Kidney (tissue), 13 donors: ENCODE measurements at regions not wholly inside any gene's neighbourhood (a gene's known extent, or its start where the extent isn't known, plus 50 kb on each side); places are given as distances from the start of the nearest gene placed in this dataset.

Experiments used
- DNase-seq, 5 donors: peaks; one replicate each; pipeline ENCODE4 v3.0.0-alpha.2; 2013 to 2020
- FAIRE-seq: peaks from 2 replicates; lab custom pipeline; 2012; peaks lifted over from hg19 to GRCh38; lab: Jason Lieb, UNC
- H3K27ac ChIP-seq, 2 donors: one replicate each; pipeline ENCODE4 v1.7.0; 2013; ENCODE audit warnings: low read depth in 2 of 2, low read length in 2 of 2, inconsistent platforms in 1 of 2
- H3K27me3 ChIP-seq: one replicate; pipeline ENCODE4 v1.7.1; 2013; ENCODE audit warnings: low read length, inconsistent platforms; ENCODE audit not compliant: control insufficient read depth, insufficient read depth
- H3K36me3 ChIP-seq, 3 donors: one replicate each; pipeline versions ENCODE4 v1.7.0 to v1.7.1; 2013; ENCODE audit warnings: low read length in 3 of 3, control low read depth in 1 of 3, inconsistent platforms in 1 of 3; ENCODE audit not compliant: insufficient read depth in 3 of 3, control insufficient read depth in 2 of 3
- H3K4me1 ChIP-seq, 3 donors: one replicate each; pipeline versions ENCODE4 v1.7.0 to v1.7.1; 2013; ENCODE audit warnings: low read length in 3 of 3, inconsistent platforms in 1 of 3, low read depth in 1 of 3; ENCODE audit not compliant: control insufficient read depth in 2 of 3, insufficient read depth in 2 of 3
- H3K4me3 ChIP-seq, 3 donors: one replicate each; pipeline versions ENCODE4 v1.7.0 to v1.8.1; 2013; ENCODE audit warnings: low read length in 3 of 3, control low read depth in 1 of 3, inconsistent platforms in 1 of 3
- H3K9ac ChIP-seq, 3 donors: one replicate each; pipeline versions ENCODE4 v1.7.0 to v1.7.1; 2013; ENCODE audit warnings: low read length in 3 of 3, control low read depth in 1 of 3, inconsistent platforms in 1 of 3
- H3K9me3 ChIP-seq, 3 donors: one replicate each; pipeline versions ENCODE4 v1.7.0 to v1.7.1; 2013; ENCODE audit warnings: low read length in 3 of 3, control low read depth in 1 of 3, inconsistent platforms in 1 of 3; ENCODE audit not compliant: control insufficient read depth in 2 of 3, insufficient read depth in 1 of 3
- intact Hi-C: fragments of 100-400 bp; cut with DNase I; formaldehyde crosslinking; loops from one replicate; pipeline ENCODE4 v1.11.1; 2022
- TF ChIP-seq, protein P1 (sequence below): IDR thresholded peaks from 3 replicates; pipeline ENCODE4 v1.5.1; 2012; ENCODE audit warnings: mild to moderate bottlenecking, moderate library complexity, borderline replicate concordance; ENCODE audit not compliant: insufficient read depth; ENCODE audit errors: extremely low read depth
- donor health status: control.
- donor health status: control.
- donor health status: control.
- donor health status: control.
- donor health status: control.
- donor health status: DM: yes; HTN: yes; CAD: no.
- donor health status: Normal renal cell carcinoma (clear cell type).

GRCh38 chr14:106491851-106492250 is 965.5 kb downstream of the TMEM121 start:
- H3K36me3 ChIP-seq: no peaks in the 10 kb centered on the region
- no peaks in the 10 kb centered on the region for H3K9me3 ChIP-seq
- FAIRE-seq (no peak), DNase-seq (no peak)
- TF ChIP-seq, protein P1, sequence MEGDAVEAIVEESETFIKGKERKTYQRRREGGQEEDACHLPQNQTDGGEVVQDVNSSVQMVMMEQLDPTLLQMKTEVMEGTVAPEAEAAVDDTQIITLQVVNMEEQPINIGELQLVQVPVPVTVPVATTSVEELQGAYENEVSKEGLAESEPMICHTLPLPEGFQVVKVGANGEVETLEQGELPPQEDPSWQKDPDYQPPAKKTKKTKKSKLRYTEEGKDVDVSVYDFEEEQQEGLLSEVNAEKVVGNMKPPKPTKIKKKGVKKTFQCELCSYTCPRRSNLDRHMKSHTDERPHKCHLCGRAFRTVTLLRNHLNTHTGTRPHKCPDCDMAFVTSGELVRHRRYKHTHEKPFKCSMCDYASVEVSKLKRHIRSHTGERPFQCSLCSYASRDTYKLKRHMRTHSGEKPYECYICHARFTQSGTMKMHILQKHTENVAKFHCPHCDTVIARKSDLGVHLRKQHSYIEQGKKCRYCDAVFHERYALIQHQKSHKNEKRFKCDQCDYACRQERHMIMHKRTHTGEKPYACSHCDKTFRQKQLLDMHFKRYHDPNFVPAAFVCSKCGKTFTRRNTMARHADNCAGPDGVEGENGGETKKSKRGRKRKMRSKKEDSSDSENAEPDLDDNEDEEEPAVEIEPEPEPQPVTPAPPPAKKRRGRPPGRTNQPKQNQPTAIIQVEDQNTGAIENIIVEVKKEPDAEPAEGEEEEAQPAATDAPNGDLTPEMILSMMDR: no peak
- intact Hi-C loops: no loop called here
- H3K4me3 ChIP-seq: no peak overlapping the region
- no peaks in the 10 kb centered on the region for H3K27me3 ChIP-seq
- H3K4me1 ChIP-seq: no peaks in the 10 kb centered on the region
- no peak overlapping the region for H3K9ac ChIP-seq
- no peak overlapping the region for H3K27ac ChIP-seq

DNA sequence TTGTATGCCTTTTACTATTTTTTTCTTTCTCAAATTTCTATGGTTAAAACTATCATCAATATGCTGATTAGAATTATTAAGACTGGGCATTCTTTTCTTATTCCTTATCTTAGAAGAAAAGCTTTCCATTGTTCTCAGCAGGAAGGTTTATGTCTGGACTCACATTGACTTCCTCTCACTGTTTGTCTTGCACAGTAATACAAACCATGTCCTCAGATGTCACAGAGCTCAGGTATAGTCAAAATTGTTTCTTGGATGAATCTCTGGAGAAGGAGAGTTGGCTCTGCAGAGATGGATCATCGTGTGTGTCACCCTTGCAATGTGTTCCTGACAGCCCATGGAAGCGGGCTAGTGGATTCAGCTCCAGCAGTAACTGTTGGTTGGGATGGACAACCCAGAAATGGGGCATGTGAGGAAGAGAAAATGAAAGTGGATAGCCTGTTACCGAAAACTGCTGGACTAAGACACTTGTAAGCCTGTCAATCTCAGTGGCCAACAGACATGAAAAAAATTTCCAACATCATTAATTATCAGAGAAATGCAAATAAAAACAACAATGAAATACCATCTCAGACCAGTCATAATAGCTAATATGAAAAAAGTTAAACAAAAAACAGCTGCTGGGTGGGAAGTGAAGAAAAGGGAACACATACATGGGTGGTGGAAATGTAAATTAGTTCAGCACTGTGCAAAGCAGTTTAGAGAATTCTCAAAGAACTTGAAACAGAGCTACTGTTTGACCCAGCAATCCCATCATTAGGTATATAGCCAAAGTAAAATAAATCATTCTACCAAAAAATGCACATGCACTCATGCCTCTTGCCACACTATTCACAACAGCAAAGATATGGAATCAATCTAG is 967.8 kb downstream of the TMEM121 start:
- Histone ChIP-seq H3K36me3 (no peaks in the 10 kb centered on the region), H3K9me3 (no peaks in the 10 kb centered on the region), H3K27ac (no peak overlapping the region), H3K4me3 (no peak overlapping the region), H3K27me3 (no peaks in the 10 kb centered on the region), H3K4me1 (no peaks in the 10 kb centered on the region), H3K9ac (no peak overlapping the region)
- TF ChIP-seq, protein P1: no peak
- FAIRE-seq (no peak), DNase-seq (no peak)
- intact Hi-C loops: no loop called here

GRCh38 chr14:106500571-106500970 is 974.2 kb downstream of the TMEM121 start:
- H3K36me3 ChIP-seq: no peaks in the 10 kb centered on the region
- intact Hi-C loops: no loop called here
- no peak overlapping the region for H3K4me3 ChIP-seq
- FAIRE-seq (no peak), DNase-seq (no peak)
- no peaks in the 10 kb centered on the region for H3K9me3 ChIP-seq
- no peaks in the 10 kb centered on the region for H3K27me3 ChIP-seq
- no peak overlapping the region for H3K27ac ChIP-seq
- no peak overlapping the region for H3K9ac ChIP-seq
- TF ChIP-seq, protein P1: no peak
- H3K4me1 ChIP-seq: no peaks in the 10 kb centered on the region
